SHP77 treated with DMSO at 0.1 percent for 48 hours (cell line): ENCODE measurements at regions not wholly inside any gene's neighbourhood (a gene's known extent, or its start where the extent isn't known, plus 50 kb on each side); places are given as distances from the start of the nearest gene placed in this dataset.
"Not testable (repeated sequence)": the region's sequence is repeated elsewhere in the genome, so short reads cannot be mapped to it uniquely, and the experiment has no call there.

Experiments
- DNase-seq: peaks from one replicate; lab custom pipeline; 2025; lab: John Stamatoyannopoulos, UW

- DNase-seq, result not testable (repeated sequence)
These were observed 84.3 kb downstream of the IRS2 start for GRCh38 chr13:109702030-109702597.

- DNase-seq, result peak; percentile 79
These were observed 86.2 kb downstream of the IRS2 start for GRCh38 chr13:109700176-109700575.

GRCh38 chr13:109699628-109700071 lies 86.7 kb downstream of the IRS2 start:
- DNase-seq, result no peak

- no peak for DNase-seq
These were observed 87.6 kb downstream of the IRS2 start for GRCh38 chr13:109698779-109699178.

GRCh38 chr13:109697936-109698335 lies 88.4 kb downstream of the IRS2 start:
- DNase-seq, result no peak

GRCh38 chr13:109695402-109696190 lies 90.8 kb downstream of the IRS2 start:
- no peak for DNase-seq

- DNase-seq, result no peak
These were observed 91.4 kb downstream of the IRS2 start for GRCh38 chr13:109694972-109695371.

GRCh38 chr13:109693213-109693612 lies 93.2 kb downstream of the IRS2 start:
- DNase-seq, result no peak

GRCh38 chr13:109691689-109692088 lies 94.7 kb downstream of the IRS2 start:
- no peak for DNase-seq

- peak; percentile 75 for DNase-seq
These were observed 98.6 kb downstream of the IRS2 start for GRCh38 chr13:109687559-109688448.

GRCh38 chr13:109685203-109685602 lies 101.2 kb downstream of the IRS2 start:
- no peak for DNase-seq

- DNase-seq, result no peak
These were observed 101.6 kb downstream of the IRS2 start for GRCh38 chr13:109684824-109685202.

GRCh38 chr13:109684084-109684823 lies 102.1 kb downstream of the IRS2 start:
- DNase-seq, result no peak

- DNase-seq, result no peak
These were observed 103.7 kb downstream of the IRS2 start for GRCh38 chr13:109682534-109683244.

- no peak for DNase-seq
These were observed 105.5 kb downstream of the IRS2 start for GRCh38 chr13:109680930-109681329.

GRCh38 chr13:109680288-109680687 lies 106.1 kb downstream of the IRS2 start:
- no peak for DNase-seq

- DNase-seq, result no peak
These were observed 107.9 kb downstream of the IRS2 start for GRCh38 chr13:109678459-109678858.

- no peak for DNase-seq
These were observed 109.2 kb downstream of the IRS2 start for GRCh38 chr13:109677206-109677605.

- DNase-seq, result no peak
These were observed 112.9 kb downstream of the IRS2 start for GRCh38 chr13:109673477-109673876.

- no peak for DNase-seq
These were observed 113.8 kb downstream of the IRS2 start for GRCh38 chr13:109672545-109672944.

- DNase-seq, result no peak
These were observed 114.5 kb downstream of the IRS2 start for GRCh38 chr13:109671919-109672318.
